ENCODE measurements at regions not wholly inside any gene's neighbourhood (a gene's known extent, or its start where the extent isn't known, plus 50 kb on each side); places are given as distances from the start of the nearest gene placed in this dataset.

DNA sequence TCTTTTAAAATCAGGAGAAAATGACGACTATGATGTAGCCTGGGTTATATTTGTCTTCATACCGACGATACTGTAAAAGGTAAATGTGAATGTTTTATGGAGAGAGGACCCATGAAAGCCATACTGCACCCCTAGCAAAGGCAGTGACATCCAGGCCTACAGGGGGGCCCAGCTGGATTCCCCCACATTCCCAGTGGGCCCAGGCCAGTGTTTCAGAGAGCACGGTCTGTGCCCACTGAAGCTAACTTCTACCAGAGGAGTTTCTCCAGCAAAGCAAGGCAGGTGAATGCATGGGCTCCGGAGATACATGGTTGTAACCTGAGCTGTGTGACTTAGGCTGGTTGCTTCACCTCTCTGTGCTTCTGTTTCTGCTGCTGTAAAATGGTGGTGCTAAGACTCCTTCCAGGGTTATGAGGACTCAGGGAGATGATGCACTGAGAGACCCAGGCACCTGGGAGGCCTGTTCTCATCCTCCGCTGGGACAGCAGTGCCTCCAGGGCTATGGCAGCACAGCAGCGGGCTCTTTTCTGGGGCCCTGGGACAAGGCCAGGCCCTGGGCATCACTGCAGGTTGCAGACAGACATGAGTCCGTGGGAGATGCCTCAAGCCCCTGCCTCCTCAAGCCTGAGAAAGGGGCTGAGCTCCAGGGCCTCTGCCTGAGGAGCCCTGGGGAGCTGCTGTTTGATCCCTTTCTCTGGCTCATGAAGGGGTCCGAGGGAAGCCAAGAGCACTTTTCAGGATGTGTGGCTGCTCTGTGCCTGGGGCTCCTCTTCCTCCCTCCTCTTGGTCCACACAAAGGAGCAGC lies 73.7 kb downstream of the SERPINA3 start:
- Histone ChIP-seq H4K20me1 (ENCODE audit: control insufficient read depth, insufficient read depth, low read depth, low read length) (no peaks in the 10 kb centered on the region), H3K27ac (ENCODE audit: low read depth, low read length) (no peak overlapping the region), H3K4me1 (ENCODE audit: control insufficient read depth, low read length) (no peaks in the 10 kb centered on the region), H3K27me3 (ENCODE audit: control insufficient read depth, low read length) (no peaks in the 10 kb centered on the region), H3K36me3 (ENCODE audit: control insufficient read depth, low read length) (no peaks in the 10 kb centered on the region), H3K9me3 (ENCODE audit: control insufficient read depth, insufficient read depth, low read length) (no peaks in the 10 kb centered on the region), H3F3A (ENCODE audit: control insufficient read depth, insufficient read depth) (no peaks in the 10 kb centered on the region), H3K79me2 (ENCODE audit: control insufficient read depth, low read length) (no peaks in the 10 kb centered on the region), H3K4me3 (ENCODE audit: low read length) (no peak overlapping the region), H3K4me2 (ENCODE audit: low read length) (no peak overlapping the region), H3K9me2 (replicated peaks; ENCODE audit: control insufficient read depth, low read length) (no peaks in the 10 kb centered on the region)
- TF ChIP-seq EZH2phosphoT487 (IDR thresholded peaks at IDR 0.05; ENCODE audit: borderline replicate concordance, low read length): no peak
- TF ChIP-seq, protein P1, sequence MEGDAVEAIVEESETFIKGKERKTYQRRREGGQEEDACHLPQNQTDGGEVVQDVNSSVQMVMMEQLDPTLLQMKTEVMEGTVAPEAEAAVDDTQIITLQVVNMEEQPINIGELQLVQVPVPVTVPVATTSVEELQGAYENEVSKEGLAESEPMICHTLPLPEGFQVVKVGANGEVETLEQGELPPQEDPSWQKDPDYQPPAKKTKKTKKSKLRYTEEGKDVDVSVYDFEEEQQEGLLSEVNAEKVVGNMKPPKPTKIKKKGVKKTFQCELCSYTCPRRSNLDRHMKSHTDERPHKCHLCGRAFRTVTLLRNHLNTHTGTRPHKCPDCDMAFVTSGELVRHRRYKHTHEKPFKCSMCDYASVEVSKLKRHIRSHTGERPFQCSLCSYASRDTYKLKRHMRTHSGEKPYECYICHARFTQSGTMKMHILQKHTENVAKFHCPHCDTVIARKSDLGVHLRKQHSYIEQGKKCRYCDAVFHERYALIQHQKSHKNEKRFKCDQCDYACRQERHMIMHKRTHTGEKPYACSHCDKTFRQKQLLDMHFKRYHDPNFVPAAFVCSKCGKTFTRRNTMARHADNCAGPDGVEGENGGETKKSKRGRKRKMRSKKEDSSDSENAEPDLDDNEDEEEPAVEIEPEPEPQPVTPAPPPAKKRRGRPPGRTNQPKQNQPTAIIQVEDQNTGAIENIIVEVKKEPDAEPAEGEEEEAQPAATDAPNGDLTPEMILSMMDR (IDR thresholded peaks at IDR 0.05; ENCODE audit: low read depth, low read length, poor library complexity, severe bottlenecking): no peak

- no peaks in the 10 kb centered on the region for H3F3A ChIP-seq (ENCODE audit: control insufficient read depth, insufficient read depth)
- no peak overlapping the region for H3K4me2 ChIP-seq (ENCODE audit: low read length)
- H3K4me3 ChIP-seq (ENCODE audit: low read length): no peak overlapping the region
- H3K27me3 ChIP-seq (ENCODE audit: control insufficient read depth, low read length): no peaks in the 10 kb centered on the region
- no peaks in the 10 kb centered on the region for H3K79me2 ChIP-seq (ENCODE audit: control insufficient read depth, low read length)
- no peak overlapping the region for H3K27ac ChIP-seq (ENCODE audit: low read depth, low read length)
- H3K9me2 ChIP-seq (replicated peaks; ENCODE audit: control insufficient read depth, low read length): no peaks in the 10 kb centered on the region
- H4K20me1 ChIP-seq (ENCODE audit: control insufficient read depth, insufficient read depth, low read depth, low read length): no peaks in the 10 kb centered on the region
- no peaks in the 10 kb centered on the region for H3K9me3 ChIP-seq (ENCODE audit: control insufficient read depth, insufficient read depth, low read length)
- TF ChIP-seq, protein P1 (IDR thresholded peaks at IDR 0.05; ENCODE audit: low read depth, low read length, poor library complexity, severe bottlenecking): peak; percentile 15
- no peak for TF ChIP-seq EZH2phosphoT487 (IDR thresholded peaks at IDR 0.05; ENCODE audit: borderline replicate concordance, low read length)
- no peaks in the 10 kb centered on the region for H3K36me3 ChIP-seq (ENCODE audit: control insufficient read depth, low read length)
- no peaks in the 10 kb centered on the region for H3K4me1 ChIP-seq (ENCODE audit: control insufficient read depth, low read length)
Observed at GRCh38 chr14:94685166-94685581, 73.0 kb downstream of the SERPINA3 start.

DNA sequence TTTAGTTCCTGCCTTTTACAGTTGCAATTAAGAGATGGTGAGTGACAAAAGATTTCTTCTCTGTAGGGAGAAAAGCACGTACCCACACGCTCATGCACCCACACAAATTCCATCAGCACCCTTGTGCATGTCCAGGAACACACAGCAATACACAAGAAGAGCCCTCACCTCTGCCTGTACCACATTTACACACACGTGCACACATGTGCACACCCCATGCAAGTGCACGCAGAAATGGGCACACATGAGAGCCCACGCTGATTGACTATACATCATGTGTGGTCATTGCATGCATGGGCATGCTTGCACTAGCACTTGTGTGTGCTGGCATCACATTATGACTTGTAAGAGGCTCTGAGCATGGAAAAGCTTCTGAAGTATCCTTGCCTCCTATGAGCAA lies 70.5 kb downstream of the SERPINA3 start:
- no peaks in the 10 kb centered on the region for H3K79me2 ChIP-seq (ENCODE audit: control insufficient read depth, low read length)
- no peaks in the 10 kb centered on the region for H3K9me3 ChIP-seq (ENCODE audit: control insufficient read depth, insufficient read depth, low read length)
- H3K9me2 ChIP-seq (replicated peaks; ENCODE audit: control insufficient read depth, low read length): no peaks in the 10 kb centered on the region
- TF ChIP-seq, protein P1 (IDR thresholded peaks at IDR 0.05; ENCODE audit: low read depth, low read length, poor library complexity, severe bottlenecking): no peak
- no peak for TF ChIP-seq EZH2phosphoT487 (IDR thresholded peaks at IDR 0.05; ENCODE audit: borderline replicate concordance, low read length)
- H3K4me2 ChIP-seq (ENCODE audit: low read length): no peak overlapping the region
- H3K4me1 ChIP-seq (ENCODE audit: control insufficient read depth, low read length): no peaks in the 10 kb centered on the region
- no peaks in the 10 kb centered on the region for H3K27me3 ChIP-seq (ENCODE audit: control insufficient read depth, low read length)
- H4K20me1 ChIP-seq (ENCODE audit: control insufficient read depth, insufficient read depth, low read depth, low read length): no peaks in the 10 kb centered on the region
- no peaks in the 10 kb centered on the region for H3F3A ChIP-seq (ENCODE audit: control insufficient read depth, insufficient read depth)
- no peak overlapping the region for H3K27ac ChIP-seq (ENCODE audit: low read depth, low read length)
- no peaks in the 10 kb centered on the region for H3K36me3 ChIP-seq (ENCODE audit: control insufficient read depth, low read length)
- H3K4me3 ChIP-seq (ENCODE audit: low read length): no peak overlapping the region
